H1 (cell line): ENCODE measurements at regions not wholly inside any gene's neighbourhood (a gene's known extent, or its start where the extent isn't known, plus 50 kb on each side); places are given as distances from the start of the nearest gene placed in this dataset.

Source experiments
- ATF2 ChIP-seq: IDR thresholded peaks from 2 replicates; pipeline ENCODE4 v1.6.1; 2012; ENCODE audit warnings: low read length, inconsistent platforms
- JUN ChIP-seq: IDR thresholded peaks from 2 replicates; pipeline ENCODE4 v1.6.1; 2011; ENCODE audit warnings: low read depth, mild to moderate bottlenecking, improper control_type of control experiment, low read length
- SAP30 ChIP-seq: fragments of 300-600 bp; sonication (generic); IDR thresholded peaks from 2 replicates; pipeline ENCODE4 v1.7.1; 2012; ENCODE audit warnings: low read length, moderate library complexity, mild to moderate bottlenecking, inconsistent platforms; ENCODE audit not compliant: insufficient read depth, insufficient replicate concordance
- SIRT6 ChIP-seq: IDR thresholded peaks from one replicate; pipeline ENCODE4 v1.7.1; 2012; ENCODE audit warnings: low read length, inconsistent platforms

DNA sequence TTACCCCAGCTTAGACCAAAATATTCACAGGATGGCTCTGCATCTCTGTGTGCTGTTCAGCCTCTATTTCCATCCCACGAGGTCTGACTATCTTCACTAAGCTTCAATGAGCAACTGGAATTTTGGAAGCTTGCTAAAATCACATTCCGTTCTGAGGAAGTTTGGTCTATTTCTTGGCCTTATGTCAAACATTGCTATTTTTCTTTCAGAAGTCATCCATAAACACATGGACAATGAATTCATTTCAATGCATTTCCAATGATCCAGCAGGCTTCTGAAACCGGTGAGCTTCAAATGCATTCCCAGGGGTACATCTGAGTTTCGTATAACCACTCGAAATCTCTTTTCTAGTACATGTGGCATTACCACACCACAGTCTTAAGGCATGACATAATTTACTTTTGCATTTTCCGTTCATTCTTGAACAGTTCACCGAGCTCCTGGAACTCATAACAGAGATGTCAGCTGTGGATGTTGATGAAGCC is 294.1 kb upstream of the KAZN start (continued):
- TF ChIP-seq SIRT6 (no peak), JUN (no peak), SAP30 (no peak), ATF2 (no peak)
- TF ChIP-seq, all 59 proteins: peak for 0
